M059J (cell line): ENCODE measurements at regions not wholly inside any gene's neighbourhood (a gene's known extent, or its start where the extent isn't known, plus 50 kb on each side); places are given as distances from the start of the nearest gene placed in this dataset.
"Not testable (repeated sequence)": the region's sequence is repeated elsewhere in the genome, so short reads cannot be mapped to it uniquely, and the experiment has no call there.

ENCODE experiments used
- DNase-seq: peaks from one replicate; pipeline ENCODE4 v3.0.0-alpha.2; 2012; ENCODE audit warnings: low read depth

GRCh38 chr9:22650145-22650544, 203.5 kb downstream of the DMRTA1 start:
- no peak for DNase-seq

- DNase-seq: no peak
Observed at GRCh38 chr9:22650946-22651345, 204.3 kb downstream of the DMRTA1 start.

- no peak for DNase-seq
Observed at GRCh38 chr9:22654833-22655232, 208.2 kb downstream of the DMRTA1 start.

- no peak for DNase-seq
Observed at GRCh38 chr9:22657713-22658112, 211.1 kb downstream of the DMRTA1 start.

- not testable (repeated sequence) for DNase-seq
Observed at GRCh38 chr9:22658484-22658883, 211.9 kb downstream of the DMRTA1 start.

GRCh38 chr9:22682536-22682935, 235.9 kb downstream of the DMRTA1 start:
- DNase-seq: peak; percentile 87

GRCh38 chr9:22682961-22683699, 236.5 kb downstream of the DMRTA1 start:
- DNase-seq: peak; percentile 96

GRCh38 chr9:22683700-22684075, 237.1 kb downstream of the DMRTA1 start:
- peak; percentile 96 for DNase-seq

GRCh38 chr9:22693156-22693555, 246.5 kb downstream of the DMRTA1 start:
- DNase-seq: peak; percentile 17

GRCh38 chr9:22700171-22700570, 253.5 kb downstream of the DMRTA1 start:
- peak; percentile 24 for DNase-seq

- no peak for DNase-seq
Observed at GRCh38 chr9:22718653-22719052, 272.0 kb downstream of the DMRTA1 start.

GRCh38 chr9:22722492-22722891, 275.9 kb downstream of the DMRTA1 start:
- peak; percentile 52 for DNase-seq

- DNase-seq: peak; percentile 59
Observed at GRCh38 chr9:22731786-22732185, 285.2 kb downstream of the DMRTA1 start.

GRCh38 chr9:22739712-22740111, 293.1 kb downstream of the DMRTA1 start:
- peak; percentile 3 for DNase-seq

- no peak for DNase-seq
Observed at GRCh38 chr9:22740781-22741180, 294.2 kb downstream of the DMRTA1 start.

- peak; percentile 45 for DNase-seq
Observed at GRCh38 chr9:22742401-22742800, 295.8 kb downstream of the DMRTA1 start.

GRCh38 chr9:22773501-22774220, 327.0 kb downstream of the DMRTA1 start:
- DNase-seq: no peak

- DNase-seq: peak; percentile 51
Observed at GRCh38 chr9:22790329-22790728, 343.7 kb downstream of the DMRTA1 start.

- DNase-seq: no peak
Observed at GRCh38 chr9:22808876-22809275, 362.3 kb downstream of the DMRTA1 start.

GRCh38 chr9:22809371-22809770, 362.7 kb downstream of the DMRTA1 start:
- DNase-seq: peak; percentile 53

GRCh38 chr9:22813529-22813928, 366.9 kb downstream of the DMRTA1 start:
- DNase-seq: peak; percentile 67

- DNase-seq: no peak
Observed at GRCh38 chr9:22815246-22815645, 368.6 kb downstream of the DMRTA1 start.

GRCh38 chr9:22817181-22817580, 370.6 kb downstream of the DMRTA1 start:
- peak; percentile 81 for DNase-seq
